GM19035 (cell line): ENCODE measurements at regions not wholly inside any gene's neighbourhood (a gene's known extent, or its start where the extent isn't known, plus 50 kb on each side); places are given as distances from the start of the nearest gene placed in this dataset.
"Not testable (repeated sequence)": the region's sequence is repeated elsewhere in the genome, so short reads cannot be mapped to it uniquely, and the experiment has no call there.

Experiments used
- ATAC-seq: cut with Tn5 transposase; IDR thresholded peaks from one replicate; pipeline ENCODE4 v1.9.1; 2021; ENCODE audit not compliant: unreplicated experiment

GRCh38 chr13:34159946-34160345 lies 342.0 kb downstream of the RFC3 start:
- ATAC-seq, result no peak

DNA sequence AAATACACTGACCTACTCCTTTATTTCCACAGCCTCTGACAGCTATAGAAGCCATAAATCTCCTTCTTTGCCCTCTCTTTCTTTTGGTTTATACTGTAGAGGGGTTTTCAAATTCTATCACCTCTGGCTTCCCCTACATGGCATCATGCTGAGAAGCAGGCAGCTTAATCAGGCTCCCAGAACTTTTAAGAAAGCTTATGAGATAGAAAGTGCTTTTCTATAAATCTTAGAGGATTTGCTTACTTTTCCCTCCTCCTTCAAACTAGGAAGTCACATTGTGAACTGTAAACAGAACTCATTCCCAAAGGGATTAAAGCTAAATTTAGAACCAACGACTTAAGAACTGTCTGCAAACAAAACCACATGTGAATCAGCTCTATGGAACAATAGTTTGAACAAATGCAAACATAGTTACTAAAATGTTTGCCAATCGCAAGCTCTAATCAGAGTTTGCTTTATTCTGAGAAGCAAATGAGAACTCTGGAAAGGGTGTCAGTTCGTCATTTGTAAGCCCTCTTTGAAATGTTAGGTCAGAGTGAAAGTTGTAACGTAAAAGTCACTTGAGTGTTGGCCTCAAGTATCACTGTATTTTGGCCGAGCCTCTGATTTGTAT lies 344.1 kb downstream of the RFC3 start:
- ATAC-seq, result no peak

DNA sequence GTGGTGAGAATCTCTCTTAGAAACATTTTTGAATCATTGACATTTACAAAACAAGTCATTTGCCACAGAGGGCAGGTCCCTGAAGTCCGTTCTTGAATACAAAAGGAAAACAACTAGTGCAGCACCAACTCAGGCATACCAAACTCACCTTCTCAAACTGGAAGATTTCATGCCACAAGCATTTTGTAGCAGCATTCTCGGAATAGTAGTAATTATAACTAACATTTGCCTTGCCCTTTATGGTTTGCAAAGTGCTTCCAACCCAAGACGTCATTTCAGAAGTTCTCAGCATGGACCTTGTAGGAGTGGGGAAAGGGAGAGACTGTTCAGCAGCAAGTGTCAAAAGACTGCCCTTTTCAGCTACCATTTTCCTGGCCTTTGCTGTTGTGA lies 344.6 kb downstream of the RFC3 start:
- ATAC-seq, result no peak

DNA sequence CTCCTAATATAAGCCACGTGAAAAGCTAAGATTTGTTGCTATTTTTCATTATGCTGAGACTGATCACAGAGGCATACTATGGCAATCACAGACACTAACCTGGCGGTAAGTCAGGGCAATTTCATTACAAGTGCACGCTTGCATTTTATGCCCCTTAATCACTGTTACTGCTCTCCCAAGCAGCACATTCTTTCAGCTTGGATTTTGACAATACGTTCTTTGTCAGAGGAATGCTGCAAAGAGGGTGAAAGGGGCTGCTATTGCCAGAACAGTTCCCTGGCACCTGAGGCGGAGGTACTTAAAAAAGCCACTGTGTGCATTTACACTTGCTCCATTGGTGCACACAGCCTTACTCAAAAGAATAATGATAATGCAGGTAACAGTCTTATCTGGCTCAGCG lies 346.6 kb downstream of the RFC3 start:
- ATAC-seq, result no peak

GRCh38 chr13:34165158-34165557 lies 347.2 kb downstream of the RFC3 start:
- no peak for ATAC-seq

DNA sequence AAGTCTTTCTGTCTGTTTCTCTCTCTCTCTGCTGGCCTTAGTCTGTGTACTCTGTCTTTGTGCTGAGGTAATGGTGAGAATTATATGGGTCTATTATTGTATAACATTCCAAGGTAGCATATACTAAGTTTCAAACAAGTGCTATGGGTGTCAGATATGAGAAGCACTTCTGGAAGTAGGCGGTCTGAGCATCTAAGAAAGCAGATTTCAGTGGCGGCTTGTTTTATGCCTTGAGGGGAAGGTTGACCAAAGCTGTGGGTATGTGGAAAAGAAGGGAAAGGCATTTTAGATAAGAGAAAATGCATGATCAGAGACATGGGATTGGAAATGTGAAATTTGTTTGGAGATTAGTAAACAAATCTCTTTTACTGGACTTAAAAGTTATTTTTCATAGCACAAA lies 348.5 kb downstream of the RFC3 start:
- ATAC-seq, result no peak

- no peak for ATAC-seq
Measured at GRCh38 chr13:34167347-34167746, 349.4 kb downstream of the RFC3 start.

- no peak for ATAC-seq
Measured at GRCh38 chr13:34172048-34172447, 354.1 kb downstream of the RFC3 start.

GRCh38 chr13:34174671-34175145 lies 356.8 kb downstream of the RFC3 start:
- ATAC-seq, result no peak

DNA sequence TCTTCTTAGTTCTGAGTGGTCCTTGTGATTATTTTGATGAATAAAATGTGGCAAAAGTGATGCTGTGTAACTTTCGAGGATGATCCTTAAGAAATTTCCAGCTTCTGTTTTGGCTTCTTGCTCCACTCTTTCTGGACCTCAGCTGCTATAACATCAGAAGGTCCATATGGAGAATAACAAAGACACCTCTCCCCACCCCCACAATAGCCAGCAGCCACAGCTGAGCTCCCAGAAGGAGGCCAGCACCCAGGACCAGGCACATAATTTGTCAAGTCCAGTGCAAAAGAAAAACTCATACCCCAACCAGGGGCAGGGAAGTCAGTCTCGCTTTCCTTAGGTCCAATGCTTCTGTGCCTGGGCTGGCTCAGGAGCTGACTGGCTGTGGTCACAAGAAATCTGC lies 357.6 kb downstream of the RFC3 start:
- ATAC-seq, result no peak

GRCh38 chr13:34176633-34177032 lies 358.7 kb downstream of the RFC3 start:
- ATAC-seq, result no peak

GRCh38 chr13:34179481-34179880 lies 361.5 kb downstream of the RFC3 start:
- no peak for ATAC-seq

- ATAC-seq, result no peak
Measured at GRCh38 chr13:34179927-34180326, 362.0 kb downstream of the RFC3 start.

- ATAC-seq, result not testable (repeated sequence)
Measured at GRCh38 chr13:34181256-34181655, 363.3 kb downstream of the RFC3 start.

- ATAC-seq, result no peak
Measured at GRCh38 chr13:34189946-34190345, 372.0 kb downstream of the RFC3 start.

DNA sequence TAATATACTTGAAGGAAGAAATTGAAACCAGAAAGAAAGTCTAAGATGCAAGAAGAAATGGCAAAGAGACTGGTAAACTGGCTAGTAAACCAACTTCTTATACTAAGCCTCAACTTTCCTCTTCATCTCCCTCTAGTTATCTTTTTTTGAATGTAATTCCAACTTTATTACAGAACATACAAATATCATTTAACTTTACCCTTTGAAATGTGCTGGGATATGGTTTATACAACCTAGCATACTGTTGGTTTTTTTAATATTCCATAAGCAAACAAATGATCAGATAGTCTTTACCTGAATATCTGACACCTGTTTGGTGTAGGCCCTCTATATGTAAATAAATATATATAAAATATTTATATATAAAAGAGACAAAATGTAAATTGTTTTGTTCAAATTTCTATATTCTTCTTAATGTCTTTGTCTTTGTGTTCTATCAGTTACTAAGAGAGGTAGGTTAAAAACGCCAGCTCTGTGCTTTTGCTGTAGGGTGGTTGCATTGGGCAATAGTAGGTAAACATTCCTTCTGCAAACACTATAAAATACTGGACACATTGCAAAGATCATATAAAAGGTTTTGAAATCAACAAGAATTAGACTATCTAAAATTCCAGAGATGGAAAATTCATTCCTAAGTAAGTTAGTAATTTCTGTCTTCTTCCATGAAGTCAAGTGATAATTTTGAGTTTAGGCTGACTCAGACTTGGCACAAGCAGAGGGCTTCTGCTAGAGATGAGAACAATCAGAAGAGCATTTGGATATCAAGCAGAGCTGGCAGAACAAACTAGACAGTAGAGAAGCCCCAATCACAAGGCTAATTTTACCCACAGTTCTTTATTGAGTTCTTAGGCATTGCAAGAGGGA lies 383.3 kb downstream of the RFC3 start:
- ATAC-seq, result no peak

DNA sequence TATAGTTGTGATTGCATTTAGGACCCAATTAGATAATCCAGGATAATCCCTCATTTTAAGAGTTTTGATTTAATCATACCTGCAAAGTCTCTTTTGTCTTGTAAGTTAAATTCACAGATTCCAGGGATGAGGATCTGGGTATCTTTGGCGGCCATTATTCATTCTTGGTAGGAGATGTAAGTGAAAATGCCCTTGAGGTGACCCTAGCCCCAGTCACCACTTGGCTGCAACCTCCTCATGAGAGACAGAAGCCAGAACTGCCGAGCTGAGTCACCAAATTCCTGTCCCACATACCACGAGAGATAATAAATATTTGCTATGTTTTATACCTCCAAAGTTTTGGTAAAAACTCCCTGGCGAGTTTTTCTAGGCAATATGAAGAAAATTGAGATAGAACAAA lies 389.4 kb downstream of the RFC3 start:
- ATAC-seq, result no peak

GRCh38 chr13:34207872-34208271 lies 389.9 kb downstream of the RFC3 start:
- ATAC-seq, result no peak

GRCh38 chr13:34208336-34208735 lies 390.4 kb downstream of the RFC3 start:
- ATAC-seq, result no peak

DNA sequence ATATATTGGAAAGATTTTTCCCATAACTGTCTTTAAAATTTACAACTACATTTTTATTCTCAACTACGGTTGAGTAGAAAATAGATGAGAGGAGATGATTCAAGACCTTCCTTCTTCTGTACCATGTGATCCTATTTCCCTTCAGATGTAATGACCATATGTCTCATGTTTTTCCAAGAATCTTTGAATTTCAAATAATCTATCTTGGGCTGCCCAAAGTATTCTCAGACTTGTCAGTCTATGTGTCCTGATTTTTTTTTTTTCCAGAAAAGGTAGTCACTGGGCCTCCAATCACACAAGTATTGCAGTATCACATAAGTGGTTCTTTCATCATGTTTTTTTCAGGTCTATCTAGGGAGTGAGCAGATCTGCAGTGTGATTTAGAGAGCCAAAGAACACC lies 392.4 kb downstream of the RFC3 start:
- no peak for ATAC-seq

GRCh38 chr13:34214686-34215085 lies 396.7 kb downstream of the RFC3 start:
- ATAC-seq, result no peak

GRCh38 chr13:34216256-34216655 lies 398.3 kb downstream of the RFC3 start:
- ATAC-seq, result no peak
